Fibroblast of lung (primary cell): ENCODE measurements at regions not wholly inside any gene's neighbourhood (a gene's known extent, or its start where the extent isn't known, plus 50 kb on each side); places are given as distances from the start of the nearest gene placed in this dataset.

Experiments used
- DNase-seq, 2 donors: peaks; one replicate each; pipeline versions ENCODE4 v3.0.0 to v3.0.0-alpha.2; 2010; ENCODE audit warnings: low read depth in 2 of 2
- H2AFZ ChIP-seq: 2 replicates; pipeline ENCODE4 v1.5.1; 2012; ENCODE audit warnings: low read length, control low read depth, inconsistent platforms
- H3K27ac ChIP-seq: 2 replicates; pipeline ENCODE4 v1.5.1; 2011; ENCODE audit warnings: low read length, control low read depth; ENCODE audit not compliant: insufficient read depth
- H3K27me3 ChIP-seq: 2 replicates; pipeline ENCODE4 v1.5.1; 2011; ENCODE audit warnings: mild to moderate bottlenecking, low read length; ENCODE audit not compliant: control insufficient read depth, insufficient read depth
- H3K36me3 ChIP-seq: 2 replicates; pipeline ENCODE4 v1.5.1; 2011; ENCODE audit warnings: low read length; ENCODE audit not compliant: control insufficient read depth, insufficient read depth
- H3K4me1 ChIP-seq: 2 replicates; pipeline ENCODE4 v1.5.1; 2011; ENCODE audit warnings: low read length; ENCODE audit not compliant: control insufficient read depth, insufficient read depth; ENCODE audit errors: extremely low read depth
- H3K4me2 ChIP-seq: 2 replicates; pipeline ENCODE4 v1.5.1; 2011; ENCODE audit warnings: low read length, control low read depth; ENCODE audit not compliant: insufficient read depth; ENCODE audit errors: extremely low read depth
- H3K4me3 ChIP-seq, 4 experiments: fragments of 200-600 bp in 1 of 4; sonication (generic) in 1 of 4; replicated peaks in 1 of 4; 2 replicates each; pipeline ENCODE4 v1.5.1; 2011 to 2016; ENCODE audit warnings: low read length in 4 of 4, low read depth in 3 of 4, mild to moderate bottlenecking in 3 of 4, control low read depth in 2 of 4, inconsistent platforms in 1 of 4, mixed read lengths in 1 of 4; ENCODE audit not compliant: insufficient read depth in 1 of 4; ENCODE audit errors: control extremely low read depth in 1 of 4
- H3K79me2 ChIP-seq: 2 replicates; pipeline ENCODE4 v1.5.1; 2012; ENCODE audit warnings: mild to moderate bottlenecking, low read length, inconsistent platforms; ENCODE audit not compliant: control insufficient read depth, insufficient read depth
- H3K9ac ChIP-seq: 2 replicates; pipeline ENCODE4 v1.5.1; 2011; ENCODE audit warnings: mild to moderate bottlenecking, low read length, control low read depth; ENCODE audit not compliant: insufficient read depth
- H3K9me3 ChIP-seq: 2 replicates; pipeline ENCODE4 v1.5.1; 2012; ENCODE audit warnings: low read depth, low read length; ENCODE audit not compliant: control insufficient read depth, insufficient read depth
- H4K20me1 ChIP-seq: 2 replicates; pipeline ENCODE4 v1.5.1; 2011; ENCODE audit warnings: low read length; ENCODE audit not compliant: control insufficient read depth, insufficient read depth; ENCODE audit errors: extremely low read depth
- CTCF ChIP-seq, 2 donors: IDR thresholded peaks in 1 of 2; conservative IDR thresholded peaks in 1 of 2; 1 replicate in 1 of 2; 2 replicates in 1 of 2; pipeline ENCODE4 v1.5.1; 2011 to 2012; ENCODE audit warnings: low read length in 2 of 2, control low read depth in 1 of 2, inconsistent platforms in 1 of 2, low read depth in 1 of 2, mild to moderate bottlenecking in 1 of 2
- EZH2 ChIP-seq: IDR thresholded peaks from 2 replicates; pipeline ENCODE4 v1.5.1; 2012; ENCODE audit warnings: low read length, control low read depth, mild to moderate bottlenecking; ENCODE audit errors: missing control alignments

GRCh38 chr1:22224631-22225030 is 81.7 kb upstream of the WNT4 start:
- no peak for TF ChIP-seq CTCF (conservative IDR thresholded peaks at IDR 0.05 in 1 of 2, IDR thresholded peaks at IDR 0.05 in 1 of 2; ENCODE audit: low read depth in 1 of 2, low read length in 2 of 2)
- no peak for TF ChIP-seq EZH2
- Histone ChIP-seq H3K4me1 (no peaks in the 10 kb centered on the region), H3K27me3 (no peaks in the 10 kb centered on the region), H3K4me2 (no peak overlapping the region), H4K20me1 (peaks cover 1% of the 10 kb centered on the region), H2AFZ (no peak overlapping the region), H3K79me2 (no peaks in the 10 kb centered on the region), H3K9me3 (no peaks in the 10 kb centered on the region), H3K36me3 (no peaks in the 10 kb centered on the region), H3K27ac (no peak overlapping the region), H3K9ac (no peak overlapping the region), H3K4me3 (no peak overlapping the region)
- DNase-seq = no peak

GRCh38 chr1:22225858-22226589 is 83.1 kb upstream of the WNT4 start:
- Histone ChIP-seq H3K36me3 (no peaks in the 10 kb centered on the region), H3K9ac (no peak overlapping the region), H4K20me1 (peaks cover 1% of the 10 kb centered on the region), H3K4me3 (no peak overlapping the region), H3K4me1 (no peaks in the 10 kb centered on the region), H3K27me3 (no peaks in the 10 kb centered on the region), H3K9me3 (no peaks in the 10 kb centered on the region), H2AFZ (no peak overlapping the region), H3K79me2 (no peaks in the 10 kb centered on the region), H3K27ac (no peak overlapping the region), H3K4me2 (no peak overlapping the region)
- DNase-seq = no peak
- no peak for TF ChIP-seq CTCF (conservative IDR thresholded peaks at IDR 0.05 in 1 of 2, IDR thresholded peaks at IDR 0.05 in 1 of 2; ENCODE audit: low read depth in 1 of 2, low read length in 2 of 2)
- no peak for TF ChIP-seq EZH2

DNA sequence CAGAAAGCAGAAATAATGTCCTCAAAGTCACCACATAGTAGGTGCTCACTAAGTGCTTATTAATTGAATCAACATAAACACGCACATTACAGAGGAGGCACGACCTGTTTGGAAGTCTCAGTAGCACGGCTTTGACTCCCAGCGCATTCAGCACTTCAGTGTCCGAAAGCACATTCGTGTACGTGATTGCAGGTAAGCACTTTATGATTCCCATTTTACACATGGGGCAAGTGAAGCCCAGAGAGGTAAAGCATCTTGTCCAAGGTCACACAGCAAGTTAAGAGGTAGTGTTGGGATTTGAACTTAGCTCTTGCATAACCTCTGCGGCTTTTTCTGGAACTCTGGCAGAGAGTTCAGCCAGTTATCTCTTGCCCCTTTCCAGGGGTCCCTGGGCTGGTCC is 85.2 kb upstream of the WNT4 start:
- Histone ChIP-seq H3K36me3 (no peaks in the 10 kb centered on the region), H3K9ac (no peak overlapping the region), H3K9me3 (no peaks in the 10 kb centered on the region), H4K20me1 (no peaks in the 10 kb centered on the region), H3K79me2 (no peaks in the 10 kb centered on the region), H3K27ac (no peak overlapping the region), H3K4me2 (no peak overlapping the region), H2AFZ (no peak overlapping the region), H3K27me3 (no peaks in the 10 kb centered on the region), H3K4me1 (no peaks in the 10 kb centered on the region), H3K4me3 (no peak overlapping the region)
- TF ChIP-seq EZH2 (no peak), CTCF (conservative IDR thresholded peaks at IDR 0.05 in 1 of 2, IDR thresholded peaks at IDR 0.05 in 1 of 2; ENCODE audit: low read depth in 1 of 2, low read length in 2 of 2) (no peak)
- DNase-seq = no peak
